Body of pancreas (tissue), 4 donors: ENCODE measurements at regions not wholly inside any gene's neighbourhood (a gene's known extent, or its start where the extent isn't known, plus 50 kb on each side); places are given as distances from the start of the nearest gene placed in this dataset.

Source experiments
- POLR2A ChIP-seq, 3 donors: fragments of 450-650 bp; IDR thresholded peaks; one replicate each; pipeline ENCODE4 v1.6.1; 2016; ENCODE audit warnings: antibody characterized with exemption in 3 of 3, mild to moderate bottlenecking in 2 of 3
- TF ChIP-seq, protein P1 (sequence below), 7 experiments: fragments of 450-650 bp in 4 of 7; fragments of 200-600 bp in 3 of 7; sonication (generic) in 3 of 7; IDR thresholded peaks; one replicate each; pipeline ENCODE4 v1.5.1; 2016 to 2019; ENCODE audit warnings: antibody characterized with exemption in 7 of 7

DNA sequence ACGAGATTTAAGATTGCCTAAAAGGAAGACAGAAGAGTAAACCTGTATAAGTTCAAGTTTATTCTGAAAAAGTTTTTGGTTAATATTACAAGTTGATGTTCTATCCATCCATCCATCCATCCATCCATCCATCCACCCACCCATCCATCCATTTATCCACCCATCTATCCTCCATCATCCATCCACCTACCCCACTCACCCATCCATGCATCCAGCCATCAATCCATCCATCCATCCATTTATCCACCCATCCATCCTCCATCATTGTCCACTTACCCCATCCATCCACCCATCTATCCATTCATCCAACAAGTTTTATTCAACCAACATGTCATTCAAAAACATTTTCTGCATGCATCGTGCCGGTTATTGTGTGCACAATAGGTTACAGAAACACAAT, 89.3 kb downstream of the ZBTB18 start:
- TF ChIP-seq, protein P1, sequence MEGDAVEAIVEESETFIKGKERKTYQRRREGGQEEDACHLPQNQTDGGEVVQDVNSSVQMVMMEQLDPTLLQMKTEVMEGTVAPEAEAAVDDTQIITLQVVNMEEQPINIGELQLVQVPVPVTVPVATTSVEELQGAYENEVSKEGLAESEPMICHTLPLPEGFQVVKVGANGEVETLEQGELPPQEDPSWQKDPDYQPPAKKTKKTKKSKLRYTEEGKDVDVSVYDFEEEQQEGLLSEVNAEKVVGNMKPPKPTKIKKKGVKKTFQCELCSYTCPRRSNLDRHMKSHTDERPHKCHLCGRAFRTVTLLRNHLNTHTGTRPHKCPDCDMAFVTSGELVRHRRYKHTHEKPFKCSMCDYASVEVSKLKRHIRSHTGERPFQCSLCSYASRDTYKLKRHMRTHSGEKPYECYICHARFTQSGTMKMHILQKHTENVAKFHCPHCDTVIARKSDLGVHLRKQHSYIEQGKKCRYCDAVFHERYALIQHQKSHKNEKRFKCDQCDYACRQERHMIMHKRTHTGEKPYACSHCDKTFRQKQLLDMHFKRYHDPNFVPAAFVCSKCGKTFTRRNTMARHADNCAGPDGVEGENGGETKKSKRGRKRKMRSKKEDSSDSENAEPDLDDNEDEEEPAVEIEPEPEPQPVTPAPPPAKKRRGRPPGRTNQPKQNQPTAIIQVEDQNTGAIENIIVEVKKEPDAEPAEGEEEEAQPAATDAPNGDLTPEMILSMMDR (IDR thresholded peaks at IDR 0.05) = no peak
- no peak for TF ChIP-seq POLR2A (IDR thresholded peaks at IDR 0.05)
